Lower leg skin (tissue), 4 donors: ENCODE measurements at regions not wholly inside any gene's neighbourhood (a gene's known extent, or its start where the extent isn't known, plus 50 kb on each side); places are given as distances from the start of the nearest gene placed in this dataset.

ENCODE experiments used
- DNase-seq, 2 donors: peaks; one replicate each; pipeline ENCODE4 v3.0.0-alpha.2; 2019; ENCODE audit warnings: low spot score in 2 of 2
- H3K4me3 ChIP-seq: fragments of 200-600 bp; sonication (generic); 2 replicates; pipeline ENCODE4 v1.5.1; 2017; ENCODE audit warnings: mild to moderate bottlenecking, low read depth; ENCODE audit not compliant: poor library complexity, severe bottlenecking
- POLR2A ChIP-seq, 2 donors: fragments of 450-650 bp; IDR thresholded peaks; one replicate each; pipeline ENCODE4 v1.6.1; 2016 to 2017; ENCODE audit warnings: antibody characterized with exemption in 2 of 2, mild to moderate bottlenecking in 1 of 2, moderate library complexity in 1 of 2
- WGBS, 2 donors: methylation state at CpG; one replicate each; pipeline ENCODE4 v1.1.5; 2018; 5-methylcytosine and 5-hydroxymethylcytosine counted together
- intact Hi-C: fragments of 100-400 bp; cut with DNase I; formaldehyde crosslinking; loops from one replicate; pipeline ENCODE4 v1.15.0; 2023; ENCODE audit warnings: low total_unique reads
- TF ChIP-seq, protein P1 (sequence below), 3 donors: fragments of 450-650 bp; IDR thresholded peaks; one replicate each; pipeline ENCODE4 v1.5.1; 2016; ENCODE audit warnings: antibody characterized with exemption in 3 of 3, mild to moderate bottlenecking in 3 of 3, moderate library complexity in 2 of 3

DNA sequence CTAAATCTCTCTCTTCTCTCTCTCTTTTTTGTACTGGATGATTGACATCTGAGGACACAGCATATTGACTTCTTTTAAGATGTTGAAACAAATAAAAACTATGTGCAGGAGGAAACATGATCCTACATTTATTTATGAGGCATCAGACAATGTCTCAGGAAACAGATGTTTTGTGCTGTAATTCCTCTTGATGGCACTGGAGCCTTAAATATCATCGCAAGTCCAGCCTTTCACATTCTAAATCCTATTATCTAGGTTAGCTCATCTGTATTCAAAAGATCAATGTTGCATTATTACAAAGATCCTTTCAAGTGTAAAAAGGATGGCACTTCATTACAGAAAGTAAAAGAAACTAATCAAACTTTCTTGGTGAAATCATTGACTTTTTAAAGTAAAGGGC lies 63.9 kb downstream of the MAT2B start:
- intact Hi-C loops = loop anchor here (10.0 kb wide), 1 partner anchor 936 kb away; no protein-coding TSS in a partner anchor
- no peak for DNase-seq
- 63 to 77% methylated on average over 1 of the region's 1 CpG for WGBS, 2 donors
- no peak overlapping the region for H3K4me3 ChIP-seq
- TF ChIP-seq, protein P1, sequence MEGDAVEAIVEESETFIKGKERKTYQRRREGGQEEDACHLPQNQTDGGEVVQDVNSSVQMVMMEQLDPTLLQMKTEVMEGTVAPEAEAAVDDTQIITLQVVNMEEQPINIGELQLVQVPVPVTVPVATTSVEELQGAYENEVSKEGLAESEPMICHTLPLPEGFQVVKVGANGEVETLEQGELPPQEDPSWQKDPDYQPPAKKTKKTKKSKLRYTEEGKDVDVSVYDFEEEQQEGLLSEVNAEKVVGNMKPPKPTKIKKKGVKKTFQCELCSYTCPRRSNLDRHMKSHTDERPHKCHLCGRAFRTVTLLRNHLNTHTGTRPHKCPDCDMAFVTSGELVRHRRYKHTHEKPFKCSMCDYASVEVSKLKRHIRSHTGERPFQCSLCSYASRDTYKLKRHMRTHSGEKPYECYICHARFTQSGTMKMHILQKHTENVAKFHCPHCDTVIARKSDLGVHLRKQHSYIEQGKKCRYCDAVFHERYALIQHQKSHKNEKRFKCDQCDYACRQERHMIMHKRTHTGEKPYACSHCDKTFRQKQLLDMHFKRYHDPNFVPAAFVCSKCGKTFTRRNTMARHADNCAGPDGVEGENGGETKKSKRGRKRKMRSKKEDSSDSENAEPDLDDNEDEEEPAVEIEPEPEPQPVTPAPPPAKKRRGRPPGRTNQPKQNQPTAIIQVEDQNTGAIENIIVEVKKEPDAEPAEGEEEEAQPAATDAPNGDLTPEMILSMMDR (IDR thresholded peaks at IDR 0.05) = no peak
- TF ChIP-seq POLR2A (IDR thresholded peaks at IDR 0.05) = no peak

DNA sequence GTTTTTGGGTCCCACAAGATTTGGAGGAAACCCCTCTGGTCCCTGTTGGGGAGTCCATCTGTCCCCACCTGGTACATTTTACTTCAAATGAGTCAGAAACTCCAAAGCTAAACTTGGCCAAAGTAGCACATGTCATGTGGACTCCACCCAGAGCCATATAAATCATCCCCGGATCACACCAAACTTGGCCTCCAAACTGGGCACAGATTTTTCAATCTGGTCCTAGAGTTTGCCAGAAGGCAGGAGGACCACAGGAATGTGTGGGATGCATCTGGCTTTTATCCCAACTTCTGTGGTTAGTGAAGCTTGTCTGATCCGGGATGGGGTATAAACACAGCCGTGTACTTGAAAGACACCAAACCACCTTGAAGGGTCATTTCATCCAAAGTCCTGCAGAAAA lies 66.3 kb downstream of the MAT2B start:
- DNase-seq = no peak
- 11 to 34% methylated on average over 3 of the region's 3 CpGs for WGBS, 2 donors
- no peak overlapping the region for H3K4me3 ChIP-seq
- TF ChIP-seq, protein P1 (IDR thresholded peaks at IDR 0.05) = no peak
- no peak for TF ChIP-seq POLR2A (IDR thresholded peaks at IDR 0.05)
- intact Hi-C loops = no loop called here

DNA sequence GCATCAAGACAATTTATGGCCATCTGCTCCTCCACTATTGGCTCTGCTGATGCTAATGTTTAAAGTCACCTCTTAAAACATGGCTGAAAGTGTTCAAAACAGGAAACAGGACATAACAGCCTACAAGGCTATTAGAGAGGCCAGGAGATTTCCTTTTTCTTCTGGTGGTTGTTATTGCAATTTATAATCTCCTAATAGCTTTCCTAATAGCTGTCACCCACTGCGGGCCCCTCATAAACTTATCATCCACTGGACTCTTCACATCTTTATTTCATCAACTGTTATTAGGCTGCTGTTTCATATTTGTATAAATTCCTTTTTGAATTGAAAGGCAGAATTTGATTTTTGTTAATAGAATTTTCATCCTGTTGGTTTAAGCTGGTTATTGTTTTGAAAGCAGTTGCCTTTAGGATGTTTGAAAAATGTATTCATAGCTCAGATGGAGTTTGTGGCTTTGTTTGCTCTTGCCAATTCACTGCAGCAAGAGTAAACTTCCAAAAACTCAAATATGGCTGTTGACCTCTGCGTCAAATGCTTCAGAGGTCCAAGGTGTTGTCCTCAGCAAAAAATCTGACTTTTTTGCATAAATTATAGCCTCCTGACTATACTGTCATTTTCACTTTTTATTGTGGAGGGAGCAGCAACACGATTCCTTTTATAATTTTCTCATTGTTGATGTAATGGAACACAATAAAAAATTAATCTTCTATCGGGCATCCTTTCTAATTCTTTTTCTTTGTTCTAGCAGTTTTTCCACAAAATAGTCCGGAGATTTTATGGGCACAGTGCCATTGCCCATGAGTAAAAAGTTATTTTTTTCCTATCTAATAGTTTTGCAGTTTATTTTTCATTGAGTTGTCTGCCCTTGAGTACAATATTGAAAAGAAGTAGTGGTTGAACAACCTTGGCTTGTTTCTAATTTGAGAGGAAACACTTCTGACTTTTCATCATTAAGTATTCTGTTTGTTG lies 69.3 kb downstream of the MAT2B start:
- H3K4me3 ChIP-seq = no peak overlapping the region
- 45 to 54% methylated on average over 5 of the region's 5 CpGs for WGBS, 2 donors
- intact Hi-C loops = no loop called here
- no peak for TF ChIP-seq POLR2A (IDR thresholded peaks at IDR 0.05)
- TF ChIP-seq, protein P1 (IDR thresholded peaks at IDR 0.05) = no peak
- no peak for DNase-seq

DNA sequence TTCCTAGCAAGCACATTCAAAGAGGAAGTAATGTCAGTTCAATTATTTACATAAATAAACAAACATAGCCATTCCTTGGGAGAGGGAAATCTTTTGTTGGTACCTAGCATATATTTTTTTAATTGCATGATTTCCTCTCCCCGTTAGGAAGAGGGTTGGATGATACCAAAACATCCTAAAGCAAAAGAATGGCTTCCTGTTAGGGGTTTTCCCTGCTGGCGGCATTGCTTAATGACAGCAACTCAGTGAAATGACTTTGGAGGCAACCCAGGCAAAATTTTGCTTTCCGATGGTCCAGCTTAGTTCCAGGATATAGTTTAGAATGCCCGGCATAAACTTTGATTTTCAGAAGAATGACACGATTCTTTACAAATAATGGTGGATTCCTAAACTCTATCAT lies 73.2 kb downstream of the MAT2B start:
- DNase-seq = no peak
- TF ChIP-seq, protein P1 (IDR thresholded peaks at IDR 0.05) = no peak
- no peak for TF ChIP-seq POLR2A (IDR thresholded peaks at IDR 0.05)
- intact Hi-C loops = no loop called here
- WGBS, 2 donors = 61 to 66% methylated on average over 5 of the region's 5 CpGs
- H3K4me3 ChIP-seq = no peak overlapping the region

- no peak overlapping the region for H3K4me3 ChIP-seq
- intact Hi-C loops = no loop called here
- no peak for TF ChIP-seq POLR2A (IDR thresholded peaks at IDR 0.05)
- TF ChIP-seq, protein P1 (IDR thresholded peaks at IDR 0.05) = no peak
- DNase-seq = no peak
- 90 to 97% methylated on average over 4 of the region's 4 CpGs for WGBS, 2 donors
Measured at GRCh38 chr5:163579729-163580128, 74.3 kb downstream of the MAT2B start.
